HCT116 (cell line): ENCODE measurements at regions not wholly inside any gene's neighbourhood (a gene's known extent, or its start where the extent isn't known, plus 50 kb on each side); places are given as distances from the start of the nearest gene placed in this dataset.

Experiments used
- ATAC-seq: fragments of 200-7000 bp; cut with Tn5 transposase; 2 replicates; pipeline ENCODE4 v1.9.1; 2020; ENCODE audit warnings: mild to moderate bottlenecking, moderate library complexity
- BruUV-seq: library from RNA; stranded (reverse); fragments of 400-500 nt; replicated peaks from 2 replicates; lab custom pipeline; 2021; lab: Mats Ljungman, UMichigan
- CTCF ChIA-PET: fragments of 300-600 bp; sonication (Branson Sonifier 250); formaldehyde crosslinking; loops from one replicate; lab custom pipeline; 2021; ENCODE audit warnings: antibody characterized with exemption; lab: Charles Lee
- POLR2A ChIA-PET: fragments of 300-600, 350-600 bp; sonication (Branson Sonifier 250); formaldehyde crosslinking; loops from one replicate; lab custom pipeline; 2021; ENCODE audit warnings: antibody characterized with exemption; lab: Charles Lee
- RAD21 ChIA-PET, 2 experiments: fragments of 300-600 bp; sonication (Branson Sonifier 250); formaldehyde crosslinking; loops; one replicate each; lab custom pipeline; 2023; ENCODE audit warnings: low total read pairs in 2 of 2; ENCODE audit not compliant: uncharacterized antibody in 2 of 2, unreplicated experiment in 2 of 2, low non-redundant PET in 1 of 2; lab: Charles Lee
- DNase-seq: peaks from one replicate; pipeline ENCODE4 v3.0.0-alpha.2; 2010; ENCODE audit warnings: low read depth, low spot score
- H2AFZ ChIP-seq: fragments of 200-600 bp; shearing (Covaris generic), sonication (generic); 2 replicates; pipeline ENCODE4 v1.6.1; 2017; ENCODE audit warnings: low read depth, mixed run types, mixed read lengths, antibody characterized with exemption, low read length; ENCODE audit not compliant: poor library complexity, severe bottlenecking
- H3K27ac ChIP-seq: 2 replicates; pipeline ENCODE4 v1.5.1; 2012; ENCODE audit warnings: low read depth, low read length
- H3K27me3 ChIP-seq: fragments of 200-600 bp; sonication (generic); 2 replicates; pipeline ENCODE4 v1.6.1; 2016; ENCODE audit warnings: mixed run types, low read length, mixed read lengths; ENCODE audit not compliant: insufficient read depth
- H3K36me3 ChIP-seq, 2 experiments: fragments of 200-500 bp in 1 of 2; fragments of 200-600 bp in 1 of 2; sonication (Bioruptor generic) in 1 of 2; sonication (generic) in 1 of 2; 2 replicates each; pipeline versions ENCODE4 v1.5.1 to v1.6.1; 2014 to 2016; ENCODE audit warnings: low read length in 2 of 2, inconsistent platforms in 1 of 2, mixed read lengths in 1 of 2, mixed run types in 1 of 2; ENCODE audit not compliant: insufficient read depth in 2 of 2, control insufficient read depth in 1 of 2
- H3K4me1 ChIP-seq, 2 experiments: fragments of 200-600 bp in 1 of 2; sonication (generic) in 1 of 2; 2 replicates each; pipeline versions ENCODE4 v1.5.1 to v1.6.1; 2012 to 2017; ENCODE audit warnings: low read length in 2 of 2, inconsistent platforms in 1 of 2, mild to moderate bottlenecking in 1 of 2, mixed read lengths in 1 of 2, mixed run types in 1 of 2, moderate library complexity in 1 of 2; ENCODE audit not compliant: insufficient read depth in 2 of 2, control insufficient read depth in 1 of 2
- H3K4me2 ChIP-seq: fragments of 200-600 bp; sonication (generic); 2 replicates; pipeline ENCODE4 v1.6.1; 2017; ENCODE audit warnings: mixed run types, low read length, mixed read lengths
- H3K4me3 ChIP-seq, 2 experiments: fragments of 200-600 bp in 1 of 2; sonication (generic) in 1 of 2; replicated peaks in 1 of 2; 2 replicates each; pipeline ENCODE4 v1.5.1; 2011 to 2016; ENCODE audit warnings: low read length in 2 of 2, control low read depth in 1 of 2, low read depth in 1 of 2, mild to moderate bottlenecking in 1 of 2, mixed read lengths in 1 of 2, mixed run types in 1 of 2
- H3K79me2 ChIP-seq: fragments of 200-600 bp; sonication (generic); 2 replicates; pipeline ENCODE4 v1.6.1; 2017; ENCODE audit warnings: mild to moderate bottlenecking, mixed run types, low read length, moderate library complexity, mixed read lengths; ENCODE audit not compliant: insufficient read depth
- H3K9ac ChIP-seq: fragments of 200-600 bp; sonication (generic); 2 replicates; pipeline ENCODE4 v1.6.1; 2016; ENCODE audit warnings: low read length, mixed read lengths
- H3K9me2 ChIP-seq: fragments of 200-600 bp; sonication (generic), shearing (Covaris generic); 2 replicates; pipeline ENCODE4 v1.6.1; 2017; ENCODE audit warnings: mixed run types, mild to moderate bottlenecking, moderate library complexity; ENCODE audit not compliant: insufficient read depth
- H3K9me3 ChIP-seq, 2 experiments: fragments of 200-500 bp in 1 of 2; fragments of 200-600 bp in 1 of 2; sonication (Bioruptor generic) in 1 of 2; sonication (generic) in 1 of 2; 2 replicates each; pipeline ENCODE4 v1.6.1; 2014 to 2017; ENCODE audit warnings: low read length in 2 of 2, mixed read lengths in 2 of 2, inconsistent platforms in 1 of 2, low read depth in 1 of 2, mild to moderate bottlenecking in 1 of 2, mixed run types in 1 of 2, moderate library complexity in 1 of 2; ENCODE audit not compliant: control insufficient read depth in 1 of 2, insufficient read depth in 1 of 2
- H4K20me1 ChIP-seq: fragments of 200-600 bp; sonication (generic), shearing (Covaris generic); 2 replicates; pipeline ENCODE4 v1.6.1; 2017; ENCODE audit warnings: mixed run types, mild to moderate bottlenecking, moderate library complexity; ENCODE audit not compliant: insufficient read depth
- CBX3 ChIP-seq: IDR thresholded peaks from 2 replicates; pipeline ENCODE4 v1.6.1; 2012; ENCODE audit warnings: low read depth
- RAD21 ChIP-seq: IDR thresholded peaks from 2 replicates; pipeline ENCODE4 v1.6.1; 2012; ENCODE audit warnings: low read depth, mild to moderate bottlenecking
- SIN3A ChIP-seq: IDR thresholded peaks from 2 replicates; pipeline ENCODE4 v1.6.1; 2012; ENCODE audit warnings: low read depth
- SRF ChIP-seq: IDR thresholded peaks from 2 replicates; pipeline ENCODE4 v1.6.1; 2012; ENCODE audit warnings: low read depth
- YY1 ChIP-seq: IDR thresholded peaks from 2 replicates; pipeline ENCODE4 v1.6.1; 2011; ENCODE audit warnings: low read length, low read depth, moderate library complexity, mild to moderate bottlenecking; ENCODE audit not compliant: insufficient replicate concordance; ENCODE audit errors: extremely low read depth
- ZBTB33 ChIP-seq: IDR thresholded peaks from 2 replicates; pipeline ENCODE4 v1.6.1; 2011; ENCODE audit warnings: mild to moderate bottlenecking, low read length, moderate library complexity; ENCODE audit not compliant: insufficient replicate concordance; ENCODE audit errors: extremely low read depth
- intact Hi-C: fragments of 100-400 bp; cut with micrococcal nuclease; formaldehyde crosslinking; loops from 2 replicates; pipeline ENCODE4 v1.10.0; 2022

- no TSS peak for BruUV-seq
- Histone ChIP-seq H3K36me3 (no peaks in the 10 kb centered on the region), H3K9me3 (no peaks in the 10 kb centered on the region), H3K4me3 (no peak overlapping the region), H3K79me2 (no peaks in the 10 kb centered on the region), H3K4me2 (no peak overlapping the region), H4K20me1 (no peaks in the 10 kb centered on the region), H3K27ac (no peak overlapping the region), H3K9ac (no peak overlapping the region), H3K27me3 (no peaks in the 10 kb centered on the region), H3K4me1 (peaks cover 11 to 52% of the 10 kb centered on the region in 2 experiments), H2AFZ (no peak overlapping the region), H3K9me2 (no peaks in the 10 kb centered on the region)
- POLR2A ChIA-PET, result interaction anchor here (1.0 kb wide), 1 partner anchor 137 kb away, joined by 3 read pairs; a partner anchor contains a TSS
- DNase-seq (no peak), ATAC-seq (no peak)
- intact Hi-C loops, result loop anchor here (10.0 kb wide), 1 partner anchor 211 kb away; no protein-coding TSS in a partner anchor
- RAD21 ChIA-PET, result no interaction called here
- TF ChIP-seq RAD21, result no peak
- no peak for TF ChIP-seq SIN3A
- TF ChIP-seq YY1, result no peak
- TF ChIP-seq ZBTB33, result no peak
- CTCF ChIA-PET, result interaction anchor here (1.4 to 4.1 kb wide), 2 partner anchors 17 to 40 kb away, joined by 4 to 23 read pairs; no protein-coding TSS in a partner anchor
Measured at GRCh38 chr6:27755768-27756167, 156.4 kb downstream of the OR2B2 start.

GRCh38 chr6:27754408-27754782 is 157.8 kb downstream of the OR2B2 start:
- Histone ChIP-seq H3K27me3 (no peaks in the 10 kb centered on the region), H3K4me2 (peak overlapping the region; percentile 93), H3K4me1 (peaks cover 8 to 40% of the 10 kb centered on the region in 2 experiments), H3K4me3 (peak overlapping the region; percentile 34 to 51; a peak in 2 of 4 replicates), H3K9me2 (no peaks in the 10 kb centered on the region), H3K36me3 (no peaks in the 10 kb centered on the region), H3K27ac (peak overlapping the region; percentile 8; the same call in 1 of the 2 replicates), H3K9me3 (no peaks in the 10 kb centered on the region), H3K9ac (peak overlapping the region; percentile 33), H3K79me2 (no peaks in the 10 kb centered on the region), H2AFZ (peak overlapping the region; percentile 56), H4K20me1 (no peaks in the 10 kb centered on the region)
- ChIA-PET POLR2A (interaction anchor here (0.6 to 1.5 kb wide), 12 partner anchors 14 to 630 kb away, joined by 3 to 6 read pairs (median 4); a partner anchor contains a TSS), RAD21 (no interaction called here), CTCF (interaction anchor here (0.6 to 4.1 kb wide), 4 partner anchors 18 to 67 kb away, joined by 3 to 23 read pairs (median 4); no protein-coding TSS in a partner anchor)
- TF ChIP-seq CBX3 (no peak), SRF (no peak)
- BruUV-seq, result no TSS peak
- intact Hi-C loops, result loop anchor here (5.0 to 10.0 kb wide), 5 partner anchors 82 to 592 kb away; no protein-coding TSS in a partner anchor
- DNase-seq, result no peak
- ATAC-seq, result no peak
